HG02610 (cell line): ENCODE measurements at regions not wholly inside any gene's neighbourhood (a gene's known extent, or its start where the extent isn't known, plus 50 kb on each side); places are given as distances from the start of the nearest gene placed in this dataset.

Experiments
- ATAC-seq: cut with Tn5 transposase; IDR thresholded peaks from one replicate; pipeline ENCODE4 v1.9.1; 2021; ENCODE audit warnings: mild to moderate bottlenecking, moderate library complexity; ENCODE audit not compliant: unreplicated experiment

DNA sequence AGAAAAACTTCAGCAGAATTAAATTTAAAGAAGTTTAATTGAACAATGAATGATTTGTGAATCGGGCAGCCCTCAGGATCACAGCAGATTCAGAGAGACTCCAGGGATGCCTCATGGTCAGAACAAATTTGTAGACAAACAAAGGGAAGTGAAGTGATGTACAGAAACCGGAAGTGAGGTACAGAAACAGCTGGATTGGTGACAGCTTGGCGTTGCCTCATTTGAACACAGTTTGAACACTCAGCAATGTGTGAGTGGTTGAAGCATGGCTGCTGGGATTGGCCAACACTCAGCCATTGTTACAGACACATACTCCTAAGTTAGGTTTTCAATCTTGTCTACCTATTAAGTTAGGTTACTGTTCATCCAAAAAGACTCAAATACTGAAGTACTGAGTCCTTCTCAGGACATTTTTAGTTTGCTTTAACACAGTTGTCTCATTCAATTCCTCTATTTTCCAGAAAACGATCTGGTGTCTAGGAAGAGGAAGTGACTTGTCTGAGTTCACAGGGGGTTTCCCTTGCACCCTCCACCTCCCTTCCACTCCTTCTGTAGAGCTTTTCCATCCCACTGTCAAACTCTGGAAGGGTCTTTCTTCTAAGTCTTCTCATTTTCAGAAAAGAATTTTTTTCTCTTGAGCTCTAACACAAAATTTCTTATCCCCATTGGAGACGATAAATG, 137.9 kb downstream of the SLC4A3 start:
- no peak for ATAC-seq

DNA sequence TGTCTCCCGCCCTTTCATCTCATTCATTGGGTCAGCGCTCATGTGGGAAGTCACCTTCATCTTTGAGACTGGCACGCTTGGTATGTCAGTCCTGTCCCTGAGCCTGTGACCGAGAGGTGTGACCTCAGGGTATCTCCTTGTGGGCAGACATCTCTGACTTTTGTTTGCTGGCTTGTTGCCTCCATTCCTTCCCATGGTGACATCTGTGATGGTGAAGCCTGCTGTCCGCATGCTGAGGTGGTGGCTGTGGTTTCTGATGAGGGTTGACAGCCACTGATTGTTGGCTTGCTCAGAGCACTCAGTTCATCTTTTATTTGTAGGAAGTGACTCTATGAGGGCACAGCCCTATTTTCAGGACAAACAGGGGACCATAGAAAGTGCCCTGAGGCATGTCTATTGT, 139.2 kb downstream of the SLC4A3 start:
- ATAC-seq = no peak

GRCh38 chr2:219769090-219769910, 141.9 kb downstream of the SLC4A3 start:
- ATAC-seq = no peak

- ATAC-seq = no peak
These were observed 144.7 kb downstream of the SLC4A3 start for GRCh38 chr2:219772103-219772635.

DNA sequence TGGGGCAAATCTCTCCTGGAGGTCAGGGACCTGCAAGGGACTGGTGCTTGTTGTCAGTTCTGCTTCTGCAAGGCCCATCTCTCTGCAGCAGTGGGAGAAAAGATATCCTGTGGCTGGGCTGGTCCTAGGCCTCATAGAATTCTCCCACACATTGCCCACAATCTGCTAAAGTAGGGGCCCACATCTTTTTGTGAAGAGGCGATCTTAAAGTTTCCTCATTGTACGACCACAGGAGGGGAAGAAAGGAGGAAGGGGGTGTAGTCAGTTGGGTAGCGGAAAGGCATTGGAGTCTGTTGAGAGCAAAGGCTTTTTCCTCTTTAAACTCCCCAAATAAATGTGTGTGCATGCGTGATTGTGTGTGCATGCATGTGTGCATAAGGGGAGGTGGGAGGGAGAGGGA, 145.3 kb downstream of the SLC4A3 start:
- no peak for ATAC-seq

DNA sequence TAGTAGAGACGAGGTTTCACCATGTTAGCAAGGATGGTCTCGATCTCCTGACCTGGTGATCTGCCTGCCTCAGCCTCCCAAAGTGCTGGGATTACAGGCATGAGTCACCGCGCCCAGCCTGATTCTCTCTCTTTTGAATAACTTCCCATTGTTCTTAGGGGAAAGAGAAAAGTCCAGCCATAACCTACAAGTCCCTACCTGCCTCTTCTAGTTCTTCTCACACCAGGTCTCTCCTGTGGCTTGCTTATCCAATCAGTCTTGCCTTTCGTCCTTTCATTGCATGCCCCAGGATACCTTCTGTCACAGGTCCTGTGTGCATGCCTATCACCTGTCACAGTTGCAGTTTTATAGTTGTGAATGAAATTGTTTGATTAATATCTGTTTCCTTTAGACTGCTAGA, 148.1 kb downstream of the SLC4A3 start:
- ATAC-seq = no peak

DNA sequence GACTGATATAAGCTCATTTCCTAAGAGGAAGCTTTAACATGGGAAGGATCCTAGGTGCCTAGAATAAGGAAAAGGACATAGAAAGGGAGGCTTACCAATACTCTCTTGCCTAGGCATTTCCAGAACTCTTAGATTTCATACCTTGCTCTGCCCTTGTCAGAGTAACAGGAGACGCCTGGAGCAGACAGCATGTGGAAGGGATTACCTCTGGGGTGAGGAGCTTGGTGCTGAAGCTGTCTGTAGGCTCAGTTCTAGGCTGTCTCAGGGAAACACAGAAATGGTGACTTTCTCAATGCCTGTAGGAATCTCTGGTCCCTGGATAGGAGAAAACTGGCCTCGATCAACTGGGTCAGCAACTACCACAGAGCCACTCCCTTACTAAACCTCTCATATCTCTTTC, 150.0 kb downstream of the SLC4A3 start:
- no peak for ATAC-seq

DNA sequence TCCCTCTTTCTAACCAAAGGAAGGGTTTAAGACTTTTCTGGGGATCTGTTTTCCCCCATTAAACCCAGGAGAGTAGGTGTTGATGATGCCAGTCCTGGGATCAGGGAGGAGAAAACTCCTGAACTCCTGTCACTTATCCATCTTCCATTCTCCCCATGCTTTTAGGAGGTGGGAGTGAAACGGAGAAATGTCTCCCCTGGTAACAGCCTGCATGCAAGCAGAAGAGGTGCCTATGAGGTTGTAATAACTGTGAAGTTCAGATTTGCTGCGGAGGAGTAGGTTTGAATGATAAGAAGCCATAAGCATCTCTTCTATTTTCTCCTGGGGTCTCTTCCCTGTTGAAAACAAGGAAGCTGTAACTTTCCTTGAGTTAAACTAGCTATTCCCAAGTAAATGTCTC, 150.8 kb downstream of the SLC4A3 start:
- ATAC-seq = no peak

GRCh38 chr2:219782737-219783348, 155.4 kb downstream of the SLC4A3 start:
- ATAC-seq = no peak

DNA sequence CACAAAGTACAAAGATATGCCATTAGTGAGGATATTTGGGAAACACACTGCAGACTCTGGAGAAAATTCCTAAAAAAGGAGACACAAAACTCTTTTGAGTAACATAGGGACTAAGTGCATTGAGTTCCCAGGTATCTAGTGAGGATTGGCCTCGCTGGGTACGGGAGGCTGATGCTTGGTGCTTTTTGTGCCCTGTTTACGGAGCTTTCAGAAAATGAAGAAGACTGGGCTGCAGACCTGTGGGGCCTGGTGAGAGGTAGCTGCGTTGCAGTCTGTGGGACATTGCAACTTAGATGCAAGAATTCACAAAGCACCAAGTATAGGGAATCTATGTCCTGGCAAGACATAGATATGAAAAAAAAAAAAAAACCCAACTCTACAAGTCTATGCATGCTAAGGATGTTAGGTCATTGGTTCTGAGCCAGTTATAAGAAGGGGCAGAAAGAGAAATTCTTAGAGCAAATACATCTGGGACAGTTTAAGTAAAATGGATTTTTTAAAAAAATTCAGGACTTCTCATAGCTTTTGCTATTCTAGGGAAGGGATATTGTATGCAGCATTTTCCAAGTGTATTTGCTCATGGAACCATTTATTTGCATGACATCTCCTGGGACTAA, 156.0 kb downstream of the SLC4A3 start:
- no peak for ATAC-seq

GRCh38 chr2:219784178-219784577, 156.7 kb downstream of the SLC4A3 start:
- ATAC-seq = no peak

GRCh38 chr2:219789476-219789875, 162.0 kb downstream of the SLC4A3 start:
- no peak for ATAC-seq

DNA sequence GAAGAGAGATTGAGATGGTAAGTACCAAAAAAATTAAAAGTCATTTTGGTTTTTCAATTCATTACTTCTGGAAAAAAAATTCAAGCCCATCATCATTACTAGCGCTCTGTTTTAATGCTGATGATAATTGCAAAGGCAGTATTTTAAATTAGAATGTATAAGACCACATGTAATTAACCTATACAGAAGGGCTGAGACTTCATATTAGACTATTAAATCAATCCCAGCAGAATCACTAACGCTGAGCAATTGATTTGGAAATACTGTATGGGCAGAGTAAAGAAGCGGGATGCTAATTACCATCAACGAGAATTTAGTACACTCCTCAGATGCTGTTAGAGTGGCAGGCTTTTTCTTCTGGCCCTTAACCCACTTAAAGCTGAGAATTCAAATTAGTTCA, 165.0 kb downstream of the SLC4A3 start:
- no peak for ATAC-seq

DNA sequence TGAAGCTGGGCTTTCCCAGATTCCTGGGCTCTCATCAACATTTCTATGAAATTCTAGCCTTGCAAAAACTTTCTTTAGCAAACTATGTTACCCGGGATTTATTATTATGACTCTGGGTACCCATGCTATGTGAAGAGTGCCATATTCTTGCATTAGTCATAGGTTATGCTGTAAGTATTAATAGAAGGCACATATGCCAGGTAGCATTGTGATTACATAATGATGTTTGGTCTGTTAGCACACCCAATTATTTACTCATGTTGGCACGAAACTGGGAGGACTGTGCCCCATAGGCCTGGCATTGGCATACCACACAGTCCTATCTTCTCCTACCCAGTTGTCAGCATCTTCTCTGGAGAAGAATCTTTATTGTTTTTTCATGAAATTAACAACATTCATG, 171.0 kb downstream of the SLC4A3 start:
- no peak for ATAC-seq

DNA sequence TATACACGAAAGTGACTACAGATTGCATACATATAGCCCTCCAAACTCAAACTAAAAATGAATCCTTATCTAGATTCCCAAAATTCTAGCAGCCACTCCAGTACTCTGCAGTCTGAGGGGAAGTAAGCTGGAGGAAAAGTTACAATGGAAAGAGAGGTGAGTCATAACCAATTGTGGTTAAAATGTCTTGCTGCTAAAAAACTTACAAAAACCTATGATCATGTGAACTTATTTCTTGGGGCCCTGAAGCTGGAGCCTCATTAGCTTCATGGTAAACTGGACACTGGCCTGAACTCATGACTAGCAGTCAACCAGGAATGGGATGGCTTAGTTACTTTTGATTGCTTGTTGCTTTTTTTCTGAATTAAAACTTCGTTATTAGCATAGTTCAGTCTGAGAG, 175.9 kb downstream of the SLC4A3 start:
- no peak for ATAC-seq

GRCh38 chr2:219810895-219811294, 183.5 kb downstream of the SLC4A3 start:
- no peak for ATAC-seq

GRCh38 chr2:219812672-219813071, 185.2 kb downstream of the SLC4A3 start:
- no peak for ATAC-seq

GRCh38 chr2:219820767-219821166, 193.3 kb downstream of the SLC4A3 start:
- ATAC-seq = no peak

GRCh38 chr2:219823574-219823973, 196.1 kb downstream of the SLC4A3 start:
- ATAC-seq = no peak

GRCh38 chr2:219824996-219825395, 197.6 kb downstream of the SLC4A3 start:
- ATAC-seq = no peak

DNA sequence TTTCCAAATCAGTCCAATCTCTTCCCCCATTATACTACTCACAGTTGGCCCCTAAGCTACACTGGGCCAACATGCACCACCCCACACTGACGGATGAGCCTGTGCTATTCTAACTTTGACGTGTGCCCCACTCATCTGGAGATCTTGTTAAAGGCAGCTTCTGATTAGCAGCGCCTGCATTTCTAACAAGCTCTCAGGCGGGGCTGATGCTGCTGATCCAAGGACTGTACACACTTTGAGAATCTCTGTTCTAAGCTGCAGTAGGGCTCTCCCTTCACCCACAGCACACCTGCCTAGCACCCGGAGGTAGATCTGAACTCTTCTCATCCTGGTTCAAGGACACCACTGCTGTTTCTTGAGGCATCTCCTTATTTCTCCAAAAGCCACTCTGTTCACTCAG, 200.7 kb downstream of the SLC4A3 start:
- ATAC-seq = no peak
